Lung (tissue), 11 donors: ENCODE measurements at regions not wholly inside any gene's neighbourhood (a gene's known extent, or its start where the extent isn't known, plus 50 kb on each side); places are given as distances from the start of the nearest gene placed in this dataset.
A peak's percentile ranks its signal among the peaks of the same experiment; 100 is the strongest.

ENCODE experiments used
- ATAC-seq: fragments of 200-7000 bp; cut with Tn5 transposase; one replicate; pipeline ENCODE4 v1.9.1; 2020; ENCODE audit warnings: moderate number of reproducible peaks; ENCODE audit not compliant: insufficient read depth, low FRiP score
- DNase-seq, 3 donors: peaks; one replicate each; pipeline ENCODE4 v3.0.0-alpha.2; 2013 to 2017
- H3K27ac ChIP-seq, 2 donors: one replicate each; pipeline ENCODE4 v1.5.1; 2013; ENCODE audit warnings: mild to moderate bottlenecking in 2 of 2, moderate library complexity in 2 of 2, control low read depth in 1 of 2, inconsistent platforms in 1 of 2, low read depth in 1 of 2, low read length in 1 of 2
- H3K27me3 ChIP-seq, 3 donors: one replicate each; pipeline ENCODE4 v1.5.1; 2013; ENCODE audit warnings: low read length in 2 of 3; ENCODE audit not compliant: control insufficient read depth in 3 of 3, insufficient read depth in 3 of 3
- H3K36me3 ChIP-seq, 4 donors: one replicate each; pipeline ENCODE4 v1.5.1; 2013; ENCODE audit warnings: low read length in 4 of 4, mild to moderate bottlenecking in 1 of 4, moderate library complexity in 1 of 4; ENCODE audit not compliant: control insufficient read depth in 4 of 4, insufficient read depth in 4 of 4
- H3K4me1 ChIP-seq, 5 donors: one replicate each; pipeline ENCODE4 v1.5.1; 2013; ENCODE audit warnings: low read length in 5 of 5, mild to moderate bottlenecking in 2 of 5, moderate library complexity in 1 of 5; ENCODE audit not compliant: control insufficient read depth in 5 of 5, insufficient read depth in 5 of 5
- H3K4me3 ChIP-seq: one replicate; pipeline ENCODE4 v1.5.1; 2013; ENCODE audit warnings: mild to moderate bottlenecking, control low read depth, moderate library complexity
- H3K9ac ChIP-seq, 2 donors: one replicate each; pipeline ENCODE4 v1.5.1; 2013; ENCODE audit warnings: low read length in 2 of 2, control low read depth in 1 of 2; ENCODE audit not compliant: insufficient read depth in 1 of 2
- H3K9me3 ChIP-seq, 4 donors: one replicate each; pipeline ENCODE4 v1.5.1; 2013; ENCODE audit warnings: low read length in 3 of 4, mild to moderate bottlenecking in 1 of 4, moderate library complexity in 1 of 4; ENCODE audit not compliant: control insufficient read depth in 4 of 4, insufficient read depth in 3 of 4
- WGBS, 2 donors: extraction: QIAGEN DNeasy Blood & Tissue Kit; methylation state at CpG; one replicate each; pipeline ENCODE4 v1.1.7; 2013; 5-methylcytosine and 5-hydroxymethylcytosine counted together
- TF ChIP-seq, protein P1 (sequence below): IDR thresholded peaks from 2 replicates; pipeline ENCODE4 v1.5.1; 2012; ENCODE audit warnings: mild to moderate bottlenecking; ENCODE audit errors: control extremely low read depth, extremely low read depth
- donor health status: control.
- donor health status: control.
- donor health status: Bipolar disorder and iron deficiency.
- donor health status: healthy.
- donor health status: DM: yes; HTN: yes; CAD: no.

DNA sequence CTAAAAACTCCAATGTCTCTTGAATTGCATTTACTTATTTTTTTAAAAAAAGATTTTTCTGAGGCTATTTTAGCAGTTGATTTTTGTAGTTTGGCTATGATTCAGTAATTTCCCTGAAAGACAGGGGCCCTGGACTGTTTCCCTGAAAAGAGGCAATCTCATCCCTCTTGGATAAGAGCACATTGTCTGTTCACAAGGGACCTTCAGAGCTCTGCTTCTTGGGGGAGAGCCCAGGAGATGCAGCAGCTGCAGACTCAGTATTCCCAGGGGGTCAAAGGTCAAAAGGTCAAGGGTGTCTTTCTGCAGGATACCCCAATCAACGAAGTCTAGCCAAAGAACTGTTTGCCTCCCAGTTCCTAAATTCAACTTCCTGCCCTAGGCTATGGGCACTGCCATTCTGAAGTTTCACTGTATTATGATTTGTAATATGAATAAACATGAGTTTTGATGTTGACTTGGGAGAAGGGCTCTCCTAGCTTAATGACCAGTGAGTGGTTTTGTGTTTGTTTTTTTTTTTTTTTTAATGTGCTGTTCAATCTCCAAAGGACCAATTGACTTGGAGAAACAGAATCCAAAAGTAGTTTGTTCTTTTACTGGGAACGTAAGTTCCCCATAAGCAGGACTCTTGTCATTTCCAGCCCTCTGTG is 157.0 kb upstream of the SERPINE2 start:
- no peaks in the 10 kb centered on the region for H3K27me3 ChIP-seq
- H3K36me3 ChIP-seq: no peaks in the 10 kb centered on the region
- ATAC-seq: no peak
- no peak overlapping the region for H3K4me3 ChIP-seq
- DNase-seq: peak; percentile 23 to 51 (median 33)
- WGBS, 2 donors: 54 to 68% methylated on average over 2 of the region's 2 CpGs
- H3K27ac ChIP-seq: no peak overlapping the region
- TF ChIP-seq, protein P1, sequence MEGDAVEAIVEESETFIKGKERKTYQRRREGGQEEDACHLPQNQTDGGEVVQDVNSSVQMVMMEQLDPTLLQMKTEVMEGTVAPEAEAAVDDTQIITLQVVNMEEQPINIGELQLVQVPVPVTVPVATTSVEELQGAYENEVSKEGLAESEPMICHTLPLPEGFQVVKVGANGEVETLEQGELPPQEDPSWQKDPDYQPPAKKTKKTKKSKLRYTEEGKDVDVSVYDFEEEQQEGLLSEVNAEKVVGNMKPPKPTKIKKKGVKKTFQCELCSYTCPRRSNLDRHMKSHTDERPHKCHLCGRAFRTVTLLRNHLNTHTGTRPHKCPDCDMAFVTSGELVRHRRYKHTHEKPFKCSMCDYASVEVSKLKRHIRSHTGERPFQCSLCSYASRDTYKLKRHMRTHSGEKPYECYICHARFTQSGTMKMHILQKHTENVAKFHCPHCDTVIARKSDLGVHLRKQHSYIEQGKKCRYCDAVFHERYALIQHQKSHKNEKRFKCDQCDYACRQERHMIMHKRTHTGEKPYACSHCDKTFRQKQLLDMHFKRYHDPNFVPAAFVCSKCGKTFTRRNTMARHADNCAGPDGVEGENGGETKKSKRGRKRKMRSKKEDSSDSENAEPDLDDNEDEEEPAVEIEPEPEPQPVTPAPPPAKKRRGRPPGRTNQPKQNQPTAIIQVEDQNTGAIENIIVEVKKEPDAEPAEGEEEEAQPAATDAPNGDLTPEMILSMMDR: no peak
- no peaks in the 10 kb centered on the region for H3K4me1 ChIP-seq
- H3K9me3 ChIP-seq: peaks cover 0 to 4% (median under 1%) of the 10 kb centered on the region in 4 donors
- H3K9ac ChIP-seq: no peak overlapping the region

DNA sequence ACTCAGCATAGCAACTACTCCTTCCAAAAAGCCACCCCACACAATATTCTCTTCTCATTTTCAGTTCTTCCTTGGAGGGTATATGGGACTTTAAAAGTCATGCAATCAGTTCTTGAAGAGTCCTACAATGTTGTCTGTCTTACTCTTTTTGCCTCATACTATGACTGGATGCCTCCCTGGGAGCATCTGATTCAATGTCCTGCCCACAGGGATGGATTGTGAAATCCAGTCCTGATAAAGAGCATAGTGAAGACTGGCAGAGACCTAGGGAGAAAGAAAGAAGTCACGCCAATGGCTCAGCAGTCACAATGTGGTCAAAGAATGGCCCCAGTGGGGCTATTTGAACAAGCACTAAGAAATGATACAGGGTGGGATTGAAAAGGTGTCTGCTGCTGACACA is 155.1 kb upstream of the SERPINE2 start:
- Histone ChIP-seq H3K36me3 (no peaks in the 10 kb centered on the region), H3K9ac (no peak overlapping the region), H3K27me3 (no peaks in the 10 kb centered on the region), H3K9me3 (peaks cover 0 to 4% (median under 1%) of the 10 kb centered on the region in 4 donors), H3K4me1 (no peaks in the 10 kb centered on the region), H3K27ac (no peak overlapping the region), H3K4me3 (no peak overlapping the region)
- DNase-seq: no peak
- 94 to 99% methylated on average over 1 of the region's 1 CpG for WGBS, 2 donors
- ATAC-seq: no peak
- TF ChIP-seq, protein P1: no peak

GRCh38 chr2:224191465-224191864 is 152.4 kb upstream of the SERPINE2 start:
- TF ChIP-seq, protein P1: no peak
- Histone ChIP-seq H3K9ac (no peak overlapping the region), H3K36me3 (no peaks in the 10 kb centered on the region), H3K4me1 (no peaks in the 10 kb centered on the region), H3K9me3 (peaks cover 0 to 4% (median under 1%) of the 10 kb centered on the region in 4 donors), H3K27me3 (no peaks in the 10 kb centered on the region), H3K27ac (no peak overlapping the region), H3K4me3 (no peak overlapping the region)
- ATAC-seq (no peak), DNase-seq (no peak)
- 83 to 85% methylated on average over 3 of the region's 3 CpGs for WGBS, 2 donors

- no peak overlapping the region for H3K4me3 ChIP-seq
- no peaks in the 10 kb centered on the region for H3K36me3 ChIP-seq
- DNase-seq: no peak
- H3K27ac ChIP-seq: no peak overlapping the region
- H3K27me3 ChIP-seq: no peaks in the 10 kb centered on the region
- ATAC-seq: no peak
- TF ChIP-seq, protein P1: no peak
- peaks cover 0 to 4% (median under 1%) of the 10 kb centered on the region in 4 donors for H3K9me3 ChIP-seq
- no peaks in the 10 kb centered on the region for H3K4me1 ChIP-seq
- no peak overlapping the region for H3K9ac ChIP-seq
- 71 to 85% methylated on average over 2 of the region's 2 CpGs for WGBS, 2 donors
Measured at GRCh38 chr2:224190936-224191270, 151.8 kb upstream of the SERPINE2 start.
